H1 (cell line): ENCODE measurements at regions not wholly inside any gene's neighbourhood (a gene's known extent, or its start where the extent isn't known, plus 50 kb on each side); places are given as distances from the start of the nearest gene placed in this dataset.

Experiments
- CTCF ChIA-PET: fragments of 300-600 bp; sonication (Branson Sonifier 250); formaldehyde crosslinking; loops from one replicate; lab custom pipeline; 2021; ENCODE audit not compliant: partially characterized antibody; lab: Charles Lee
- POLR2A ChIA-PET: fragments of 300-600 bp; sonication (Branson Sonifier 250); formaldehyde crosslinking; loops from one replicate; lab custom pipeline; 2021; ENCODE audit warnings: inconsistent platforms; ENCODE audit not compliant: partially characterized antibody; lab: Charles Lee
- DNase-seq, 2 experiments: peaks; one replicate each; pipeline versions ENCODE4 v3.0.0 to v3.0.0-alpha.2; 2010 to 2022; ENCODE audit warnings: low spot score in 2 of 2, low read depth in 1 of 2, mixed read lengths in 1 of 2
- FAIRE-seq: peaks from 2 replicates; lab custom pipeline; 2011; peaks lifted over from hg19 to GRCh38; lab: Jason Lieb, UNC
- H2AFZ ChIP-seq: 2 replicates; pipeline ENCODE4 v1.8.1; 2012; ENCODE audit warnings: low read length, inconsistent platforms
- H2AK5ac ChIP-seq: 2 replicates; pipeline ENCODE4 v1.6.1; 2013; ENCODE audit warnings: low read depth, low read length
- H2BK120ac ChIP-seq: replicated peaks from 2 replicates; pipeline ENCODE3; 2013; ENCODE audit warnings: low read depth, low read length, inconsistent platforms
- H2BK12ac ChIP-seq: 2 replicates; pipeline ENCODE4 v1.6.1; 2013; ENCODE audit warnings: low read depth, low read length
- H2BK15ac ChIP-seq: 2 replicates; pipeline ENCODE4 v1.6.1; 2013; ENCODE audit warnings: low read length
- H2BK20ac ChIP-seq: 2 replicates; pipeline ENCODE4 v1.6.1; 2013; ENCODE audit warnings: low read length
- H2BK5ac ChIP-seq: 2 replicates; pipeline ENCODE4 v1.6.1; 2013; ENCODE audit warnings: low read depth, low read length
- H3K14ac ChIP-seq: 2 replicates; pipeline ENCODE4 v1.6.1; 2013; ENCODE audit warnings: inconsistent platforms; ENCODE audit not compliant: insufficient read length
- H3K18ac ChIP-seq: 2 replicates; pipeline ENCODE4 v1.6.1; 2013; ENCODE audit warnings: low read length; ENCODE audit errors: extremely low read depth
- H3K23ac ChIP-seq: 2 replicates; pipeline ENCODE4 v1.6.1; 2013; ENCODE audit warnings: inconsistent platforms; ENCODE audit not compliant: insufficient read length
- H3K23me2 ChIP-seq: 2 replicates; pipeline ENCODE4 v1.6.1; 2013; ENCODE audit warnings: low read depth, low read length
- H3K27ac ChIP-seq: 2 replicates; pipeline ENCODE4 v1.6.1; 2011; ENCODE audit warnings: low read depth, low read length, inconsistent platforms
- H3K27me3 ChIP-seq, 4 experiments: replicated peaks in 1 of 4; 1 replicate in 1 of 4; 2 replicates in 3 of 4; pipeline versions ENCODE4 v1.6.1 to v1.8.1; 2011 to 2013; ENCODE audit warnings: low read length in 3 of 4, mild to moderate bottlenecking in 3 of 4, inconsistent platforms in 2 of 4, mixed read lengths in 2 of 4, moderate library complexity in 1 of 4; ENCODE audit not compliant: control insufficient read depth in 3 of 4, insufficient read depth in 3 of 4; ENCODE audit errors: extremely low read depth in 1 of 4
- H3K36me3 ChIP-seq, 4 experiments: 2 replicates each; pipeline versions ENCODE4 v1.6.1 to v1.8.1; 2011 to 2013; ENCODE audit warnings: mild to moderate bottlenecking in 4 of 4, low read length in 3 of 4, moderate library complexity in 2 of 4, control low read depth in 1 of 4, inconsistent platforms in 1 of 4; ENCODE audit not compliant: insufficient read depth in 4 of 4, control insufficient read depth in 2 of 4
- H3K4ac ChIP-seq: replicated peaks from 2 replicates; pipeline ENCODE3; 2013; ENCODE audit warnings: low read length, low read depth, mixed read lengths, inconsistent platforms; ENCODE audit not compliant: insufficient read length
- H3K4me1 ChIP-seq, 4 experiments: replicated peaks in 1 of 4; 1 replicate in 1 of 4; 2 replicates in 3 of 4; pipeline versions ENCODE4 v1.6.1 to v1.8.1; 2011 to 2013; ENCODE audit warnings: low read length in 3 of 4, inconsistent platforms in 2 of 4, mixed read lengths in 1 of 4; ENCODE audit not compliant: insufficient read depth in 4 of 4, control insufficient read depth in 3 of 4
- H3K4me2 ChIP-seq, 2 experiments: 2 replicates each; pipeline versions ENCODE4 v1.6.1 to v1.8.1; 2011 to 2013; ENCODE audit warnings: low read depth in 2 of 2, low read length in 2 of 2, control low read depth in 1 of 2, inconsistent platforms in 1 of 2, mild to moderate bottlenecking in 1 of 2; ENCODE audit not compliant: insufficient read depth in 1 of 2
- H3K4me3 ChIP-seq, 4 experiments: fragments of 200-600, 300-600 bp in 1 of 4; sonication (generic), shearing (Covaris generic), sonication (Bioruptor Twin) in 1 of 4; 2 replicates each; pipeline versions ENCODE4 v1.5.1 to v1.8.1; 2011 to 2016; ENCODE audit warnings: low read length in 4 of 4, low read depth in 3 of 4, control low read depth in 2 of 4, inconsistent platforms in 2 of 4, mild to moderate bottlenecking in 2 of 4, mixed read lengths in 1 of 4, moderate library complexity in 1 of 4; ENCODE audit not compliant: insufficient read depth in 2 of 4; ENCODE audit errors: extremely low read depth in 1 of 4
- H3K56ac ChIP-seq: replicated peaks from 2 replicates; pipeline ENCODE3; 2013; ENCODE audit warnings: low read depth, mild to moderate bottlenecking, mixed read lengths, low read length, inconsistent platforms; ENCODE audit not compliant: insufficient read length
- H3K79me1 ChIP-seq: 2 replicates; pipeline ENCODE4 v1.6.1; 2013; ENCODE audit warnings: low read depth, low read length, control low read depth
- H3K79me2 ChIP-seq, 2 experiments: 2 replicates each; pipeline versions ENCODE4 v1.6.1 to v1.8.1; 2012 to 2013; ENCODE audit warnings: low read length in 2 of 2, mild to moderate bottlenecking in 2 of 2, inconsistent platforms in 1 of 2; ENCODE audit not compliant: insufficient read depth in 2 of 2, control insufficient read depth in 1 of 2
- H3K9ac ChIP-seq, 4 experiments: replicated peaks in 1 of 4; 1 replicate in 1 of 4; 2 replicates in 3 of 4; pipeline versions ENCODE4 v1.6.1 to v1.8.1; 2011 to 2013; ENCODE audit warnings: low read depth in 3 of 4, low read length in 3 of 4, control low read depth in 2 of 4, mild to moderate bottlenecking in 2 of 4, moderate library complexity in 2 of 4, inconsistent platforms in 1 of 4; ENCODE audit errors: extremely low read depth in 1 of 4
- H3K9me3 ChIP-seq, 2 experiments: 2 replicates each; pipeline versions ENCODE4 v1.6.1 to v1.8.1; 2012 to 2013; ENCODE audit warnings: mild to moderate bottlenecking in 2 of 2, moderate library complexity in 2 of 2, control low read depth in 1 of 2, inconsistent platforms in 1 of 2, low read depth in 1 of 2, low read length in 1 of 2, mixed read lengths in 1 of 2; ENCODE audit not compliant: insufficient read depth in 2 of 2
- H4K20me1 ChIP-seq, 2 experiments: replicated peaks in 1 of 2; 2 replicates each; pipeline versions ENCODE3 to v1.8.1; 2011 to 2013; ENCODE audit warnings: inconsistent platforms in 2 of 2, low read length in 2 of 2, mild to moderate bottlenecking in 1 of 2; ENCODE audit not compliant: insufficient read depth in 2 of 2, control insufficient read depth in 1 of 2
- H4K5ac ChIP-seq: 2 replicates; pipeline ENCODE4 v1.6.1; 2013; ENCODE audit warnings: low read length, low read depth, mixed read lengths, inconsistent platforms; ENCODE audit not compliant: insufficient read length
- H4K8ac ChIP-seq: 2 replicates; pipeline ENCODE4 v1.8.0; 2013; ENCODE audit warnings: mild to moderate bottlenecking, moderate library complexity, low read length, inconsistent platforms; ENCODE audit not compliant: insufficient read depth; ENCODE audit errors: extremely low read depth
- H4K91ac ChIP-seq: replicated peaks from 2 replicates; pipeline ENCODE3; 2013; ENCODE audit warnings: low read length, mixed read lengths, inconsistent platforms; ENCODE audit not compliant: insufficient read length
- WGBS, 2 experiments: shearing (Covaris generic) in 1 of 2; methylation state at CpG; one replicate each; pipeline versions ENCODE4 v1.1.6 to v1.1.7; 2013 to 2015; ENCODE audit warnings: low lambda C conversion rate in 2 of 2, mixed read lengths in 2 of 2, inconsistent platforms in 1 of 2, low coverage in 1 of 2, missing lambda C conversion rate in 1 of 2; ENCODE audit not compliant: insufficient replicate concordance in 2 of 2, insufficient coverage in 1 of 2, insufficient read length in 1 of 2; ENCODE audit errors: extremely low coverage in 1 of 2, missing lambda C conversion rate in 1 of 2; 5-methylcytosine and 5-hydroxymethylcytosine counted together
- TF ChIP-seq, protein P1 (sequence below): IDR thresholded peaks from 2 replicates; pipeline ENCODE4 v1.6.1; 2011; ENCODE audit warnings: low read length, improper control_type of control experiment

DNA sequence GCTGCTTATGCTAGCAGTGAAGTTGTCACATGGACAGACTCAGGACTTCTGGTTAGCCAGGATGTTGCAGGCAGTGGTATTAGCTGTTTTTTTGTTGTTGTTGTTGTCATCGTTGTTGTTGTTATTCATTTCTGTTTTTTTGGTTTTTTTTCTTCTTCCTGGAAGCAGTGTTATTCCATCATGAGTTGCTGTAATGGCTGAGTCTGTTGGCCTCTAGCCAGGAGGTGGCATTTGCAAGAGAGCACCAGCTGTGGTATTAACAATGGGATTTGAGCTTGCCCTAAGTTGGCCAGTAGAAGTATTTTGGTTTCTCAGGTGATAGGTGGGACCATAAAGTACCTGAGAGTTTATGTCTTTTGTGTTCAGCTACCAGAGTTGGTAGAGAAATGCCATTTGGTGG is 561.1 kb downstream of the KCTD16 start:
- Histone ChIP-seq H4K91ac (no peak overlapping the region), H4K8ac (no peak overlapping the region), H3K4me2 (no peak overlapping the region), H3K27me3 (no peaks in the 10 kb centered on the region), H3K27ac (no peak overlapping the region), H3K4ac (no peak overlapping the region), H3K23me2 (no peaks in the 10 kb centered on the region), H2BK12ac (no peak overlapping the region), H2BK5ac (no peak overlapping the region), H3K18ac (no peak overlapping the region), H3K79me1 (no peaks in the 10 kb centered on the region), H2BK20ac (no peak overlapping the region), H2AFZ (no peak overlapping the region), H3K36me3 (no peaks in the 10 kb centered on the region), H2BK15ac (no peak overlapping the region), H3K23ac (no peak overlapping the region), H3K9ac (no peak overlapping the region), H3K9me3 (peaks cover 0 to 6% of the 10 kb centered on the region in 2 experiments; a peak in 1 of 4 replicates), H2AK5ac (no peak overlapping the region), H4K5ac (no peak overlapping the region), H3K4me3 (no peak overlapping the region), H3K14ac (no peak overlapping the region), H4K20me1 (no peaks in the 10 kb centered on the region), H2BK120ac (no peak overlapping the region), H3K79me2 (no peaks in the 10 kb centered on the region), H3K4me1 (no peaks in the 10 kb centered on the region), H3K56ac (no peak overlapping the region)
- no peak for FAIRE-seq
- ChIA-PET POLR2A (interaction anchor here (0.6 kb wide), 1 partner anchor 98 kb away, joined by 3 read pairs; no protein-coding TSS in a partner anchor), CTCF (interaction anchor here (0.6 to 1.6 kb wide), 5 partner anchors 34 to 1525 kb away, joined by 3 to 5 read pairs (median 3); no protein-coding TSS in a partner anchor)
- 56% methylated on average over 1 of the region's 1 CpG; no CpG with 5 or more reads in 1 of the 2 experiments for WGBS, 2 experiments
- DNase-seq: no peak
- TF ChIP-seq, protein P1, sequence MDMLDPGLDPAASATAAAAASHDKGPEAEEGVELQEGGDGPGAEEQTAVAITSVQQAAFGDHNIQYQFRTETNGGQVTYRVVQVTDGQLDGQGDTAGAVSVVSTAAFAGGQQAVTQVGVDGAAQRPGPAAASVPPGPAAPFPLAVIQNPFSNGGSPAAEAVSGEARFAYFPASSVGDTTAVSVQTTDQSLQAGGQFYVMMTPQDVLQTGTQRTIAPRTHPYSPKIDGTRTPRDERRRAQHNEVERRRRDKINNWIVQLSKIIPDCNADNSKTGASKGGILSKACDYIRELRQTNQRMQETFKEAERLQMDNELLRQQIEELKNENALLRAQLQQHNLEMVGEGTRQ: no peak
